T-helper 2 cell treated with Interferon-gamma antibody and Interleukin-4, amounts not matched to agents 100 ng/mL and 5 ng/mL, for 36 hours (primary cell): ENCODE measurements at regions not wholly inside any gene's neighbourhood (a gene's known extent, or its start where the extent isn't known, plus 50 kb on each side); places are given as distances from the start of the nearest gene placed in this dataset.

Experiments
- intact Hi-C: fragments of 100-400 bp; cut with micrococcal nuclease; formaldehyde crosslinking; loops from one replicate; pipeline ENCODE4 v1.15.1; 2023

GRCh38 chr2:7900593-7900992 lies 781.3 kb upstream of the ID2 start:
- intact Hi-C loops = no loop called here

- intact Hi-C loops = no loop called here
These were observed 779.5 kb upstream of the ID2 start for GRCh38 chr2:7902251-7902765.

GRCh38 chr2:7904319-7904718 lies 777.5 kb upstream of the ID2 start:
- intact Hi-C loops = no loop called here

GRCh38 chr2:7905756-7906155 lies 776.1 kb upstream of the ID2 start:
- intact Hi-C loops = no loop called here

GRCh38 chr2:7906431-7906830 lies 775.4 kb upstream of the ID2 start:
- intact Hi-C loops = no loop called here

GRCh38 chr2:7907041-7907440 lies 774.8 kb upstream of the ID2 start:
- intact Hi-C loops = no loop called here

- intact Hi-C loops = no loop called here
These were observed 771.1 kb upstream of the ID2 start for GRCh38 chr2:7910752-7911151.

- intact Hi-C loops = no loop called here
These were observed 770.7 kb upstream of the ID2 start for GRCh38 chr2:7911196-7911595.

GRCh38 chr2:7913974-7914373 lies 767.9 kb upstream of the ID2 start:
- intact Hi-C loops = no loop called here

GRCh38 chr2:7915302-7916091 lies 766.4 kb upstream of the ID2 start:
- intact Hi-C loops = no loop called here

GRCh38 chr2:7916670-7917069 lies 765.2 kb upstream of the ID2 start:
- intact Hi-C loops = no loop called here

- intact Hi-C loops = no loop called here
These were observed 762.3 kb upstream of the ID2 start for GRCh38 chr2:7919510-7919909.

GRCh38 chr2:7924023-7924762 lies 757.7 kb upstream of the ID2 start:
- intact Hi-C loops = no loop called here

GRCh38 chr2:7925506-7925905 lies 756.4 kb upstream of the ID2 start:
- intact Hi-C loops = no loop called here

GRCh38 chr2:7927691-7928090 lies 754.2 kb upstream of the ID2 start:
- intact Hi-C loops = no loop called here

- intact Hi-C loops = no loop called here
These were observed 752.6 kb upstream of the ID2 start for GRCh38 chr2:7929281-7929680.

- intact Hi-C loops = no loop called here
These were observed 750.8 kb upstream of the ID2 start for GRCh38 chr2:7930800-7931635.

- intact Hi-C loops = no loop called here
These were observed 750.0 kb upstream of the ID2 start for GRCh38 chr2:7931808-7932207.

GRCh38 chr2:7933672-7934071 lies 748.2 kb upstream of the ID2 start:
- intact Hi-C loops = no loop called here

GRCh38 chr2:7934476-7934875 lies 747.4 kb upstream of the ID2 start:
- intact Hi-C loops = no loop called here

- intact Hi-C loops = no loop called here
These were observed 744.8 kb upstream of the ID2 start for GRCh38 chr2:7937082-7937481.

GRCh38 chr2:7940723-7941122 lies 741.1 kb upstream of the ID2 start:
- intact Hi-C loops = no loop called here
